Tibial nerve (tissue), 3 donors: ENCODE measurements at regions not wholly inside any gene's neighbourhood (a gene's known extent, or its start where the extent isn't known, plus 50 kb on each side); places are given as distances from the start of the nearest gene placed in this dataset.

Experiments
- CTCF ChIP-seq, 5 experiments: fragments of 200-600 bp in 3 of 5; fragments of 450-650 bp in 2 of 5; sonication (generic) in 3 of 5; IDR thresholded peaks; one replicate each; pipeline ENCODE4 v1.5.1; 2016 to 2019; ENCODE audit warnings: antibody characterized with exemption in 5 of 5, mild to moderate bottlenecking in 3 of 5, moderate library complexity in 2 of 5
- POLR2A ChIP-seq, 2 donors: fragments of 450-650 bp; IDR thresholded peaks; one replicate each; pipeline ENCODE4 v1.6.1; 2017; ENCODE audit warnings: antibody characterized with exemption in 2 of 2, mild to moderate bottlenecking in 2 of 2, moderate library complexity in 2 of 2

DNA sequence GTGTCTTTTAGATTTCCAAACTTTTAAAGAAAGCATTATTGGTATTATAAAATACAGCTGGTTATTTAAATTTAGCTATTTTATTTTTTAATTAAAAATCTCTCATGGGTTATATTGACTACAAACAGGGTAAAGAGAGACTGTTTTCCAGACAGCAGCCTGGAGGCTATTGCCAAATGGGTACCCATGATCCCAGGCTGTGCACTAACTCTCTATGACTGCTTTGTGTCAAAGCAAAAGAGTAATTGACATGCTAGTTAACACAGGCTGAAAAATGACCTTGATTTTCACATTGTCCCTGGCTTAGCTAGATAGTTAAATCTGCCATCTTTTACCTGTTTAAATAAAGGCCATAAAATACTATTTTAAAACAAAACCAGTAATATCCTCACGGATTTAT, 589.7 kb downstream of the ANXA1 start:
- TF ChIP-seq CTCF (IDR thresholded peaks at IDR 0.05) (no peak), POLR2A (IDR thresholded peaks at IDR 0.05) (no peak)
